Stimulated activated CD4-positive, alpha-beta T cell treated with anti-CD3 and anti-CD28 coated beads, TNF-alpha, amount 100 ng/mL, for 24 hours (primary cell): ENCODE measurements at regions not wholly inside any gene's neighbourhood (a gene's known extent, or its start where the extent isn't known, plus 50 kb on each side); places are given as distances from the start of the nearest gene placed in this dataset.

Experiments used
- DNase-seq, 3 experiments: peaks; one replicate each; pipeline ENCODE4 v3.0.0-alpha.2; 2020; ENCODE audit warnings: low read depth in 3 of 3

DNA sequence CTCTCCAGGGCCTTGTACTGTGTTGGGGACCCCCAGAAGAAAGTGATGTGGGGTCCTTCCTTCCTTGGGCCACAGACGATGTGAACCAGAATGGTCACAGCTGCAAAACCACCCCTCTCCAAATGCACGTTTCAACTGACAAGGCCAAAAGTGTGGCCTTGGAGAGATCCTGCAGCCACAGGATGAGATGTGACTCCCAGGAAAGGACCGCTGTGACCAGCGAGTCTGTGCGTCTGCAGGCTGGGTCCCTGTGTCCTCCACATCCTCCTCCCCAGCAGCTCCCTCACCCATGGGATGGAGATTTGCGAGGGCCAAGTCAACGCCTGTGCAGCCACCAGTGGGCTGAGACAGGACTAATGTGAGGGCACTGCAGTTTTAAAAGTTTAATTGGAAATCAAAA is 247.0 kb downstream of the ERMARD start:
- no peak for DNase-seq

DNA sequence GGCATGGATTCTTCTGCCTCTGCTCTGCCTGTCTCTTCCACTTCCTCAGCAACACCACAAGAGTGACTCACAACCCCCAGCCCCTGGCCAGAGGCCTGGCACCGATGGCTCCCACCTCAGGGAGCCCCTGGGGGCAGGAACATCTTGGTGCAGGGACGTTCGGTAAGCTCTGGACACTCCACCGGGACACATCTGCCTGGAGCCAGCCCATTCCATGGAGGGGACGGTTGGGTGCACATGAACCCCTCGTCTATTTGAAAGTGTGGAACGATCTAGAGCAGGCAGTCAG is 246.5 kb downstream of the ERMARD start:
- DNase-seq, result no peak

DNA sequence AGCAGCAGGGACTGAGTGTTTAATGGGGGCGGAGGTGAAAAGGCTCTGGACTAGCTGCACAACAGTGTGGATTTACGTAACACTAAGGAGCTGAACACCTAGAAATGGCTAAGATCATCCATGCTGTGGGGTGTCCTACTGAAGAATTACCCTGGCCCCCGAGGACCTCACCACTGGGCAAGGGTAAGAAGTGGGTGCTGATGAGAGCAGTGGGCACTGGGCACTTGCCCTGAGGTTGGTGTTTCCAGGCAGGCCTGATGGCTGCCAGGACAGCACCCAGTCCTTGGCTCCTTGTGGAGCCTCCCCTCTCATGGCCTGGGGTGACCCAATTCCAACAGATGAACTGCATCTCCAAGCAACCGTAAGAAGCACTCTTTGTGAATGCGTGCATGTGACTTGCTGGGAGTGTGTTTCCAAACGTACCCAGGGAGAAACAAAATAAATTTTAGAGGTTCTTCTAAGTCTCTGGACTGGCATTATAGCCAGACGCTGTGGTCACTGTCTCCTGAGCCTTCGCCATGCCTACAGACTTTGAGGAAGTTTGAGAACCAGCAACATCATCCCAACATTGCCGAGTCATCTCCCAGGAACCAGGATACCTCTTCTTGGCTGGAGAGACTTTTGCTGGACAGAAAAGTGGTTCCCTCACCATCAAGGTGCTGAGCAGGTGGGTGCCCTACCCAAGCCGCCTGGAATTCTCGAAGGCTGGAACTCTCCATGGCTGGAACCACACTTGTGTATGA is 245.9 kb downstream of the ERMARD start:
- DNase-seq, result no peak

DNA sequence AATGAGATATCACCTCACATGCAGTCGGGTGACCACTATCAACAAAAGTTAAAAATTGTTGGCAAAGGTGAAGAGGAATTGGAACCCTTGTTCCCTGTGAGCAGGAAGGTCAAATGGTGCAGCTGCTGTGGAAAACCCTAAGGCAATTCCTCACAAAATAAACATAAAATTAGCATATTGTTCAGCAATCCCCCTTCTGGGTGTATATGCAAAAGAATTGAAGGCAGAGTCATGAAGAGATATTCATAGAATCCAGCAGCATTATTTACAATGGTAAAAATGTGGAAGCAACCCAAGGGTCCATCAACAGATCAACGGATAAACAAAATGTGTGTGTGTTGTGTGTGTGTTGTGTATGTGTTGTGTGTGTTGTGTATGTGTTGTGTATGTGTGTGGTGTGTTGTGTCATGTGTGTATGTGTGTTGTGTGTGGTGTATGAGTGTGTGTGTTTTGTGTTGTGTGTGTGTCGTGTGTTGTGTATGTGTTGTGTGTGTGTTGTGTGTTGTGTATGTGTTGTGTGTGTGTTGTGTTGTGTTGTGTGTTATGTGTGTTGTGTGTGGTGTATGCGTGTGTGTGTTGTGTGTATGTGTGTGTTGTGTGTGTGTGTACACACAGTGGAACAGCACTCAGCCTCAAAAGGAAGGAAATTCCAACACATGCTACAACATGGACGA is 245.1 kb downstream of the ERMARD start:
- DNase-seq, result no peak

DNA sequence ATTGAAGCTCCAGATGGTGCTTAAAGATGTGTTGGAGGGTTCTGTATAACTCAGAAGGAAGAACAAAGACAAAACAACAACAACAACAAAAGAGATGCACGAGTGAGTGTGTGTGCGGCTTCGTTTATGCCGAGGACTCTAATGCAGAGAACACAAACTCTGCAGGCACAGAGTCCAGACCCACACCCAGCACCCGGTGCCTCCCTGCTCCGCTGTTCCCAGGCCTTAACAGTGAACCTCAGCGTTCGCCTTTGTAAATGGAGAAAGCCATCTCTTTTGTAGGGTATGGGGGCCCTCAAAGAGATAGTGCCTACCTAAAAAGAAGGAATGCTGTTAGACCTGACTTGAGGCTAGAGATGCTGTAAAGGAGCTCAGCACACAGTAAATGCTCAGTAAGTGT is 243.3 kb downstream of the ERMARD start:
- no peak for DNase-seq

GRCh38 chr6:169993861-169994481 is 242.5 kb downstream of the ERMARD start:
- DNase-seq, result no peak

GRCh38 chr6:169991913-169992312 is 240.5 kb downstream of the ERMARD start:
- no peak for DNase-seq

GRCh38 chr6:169991031-169991390 is 239.6 kb downstream of the ERMARD start:
- no peak for DNase-seq

GRCh38 chr6:169990095-169991030 is 238.9 kb downstream of the ERMARD start:
- peak; percentile 27 to 56 (median 30) for DNase-seq

DNA sequence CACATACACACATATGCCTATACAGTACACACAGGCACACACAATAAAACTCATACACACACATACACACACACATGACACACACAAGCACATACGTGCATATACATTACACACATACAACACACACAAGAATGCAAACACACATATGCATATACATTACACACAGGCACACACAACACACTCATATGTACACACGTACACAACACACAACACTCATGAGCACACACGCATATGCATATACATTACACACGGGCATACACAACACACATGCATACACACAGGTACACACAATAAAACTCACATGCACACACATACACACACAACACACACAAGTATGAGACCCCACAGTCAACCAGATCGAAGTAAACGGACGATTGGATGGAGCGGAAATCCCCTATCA is 238.2 kb downstream of the ERMARD start:
- no peak for DNase-seq

- no peak for DNase-seq
Observed at GRCh38 chr6:169988769-169989550, 237.5 kb downstream of the ERMARD start.

GRCh38 chr6:169986848-169987498 is 235.6 kb downstream of the ERMARD start:
- DNase-seq, result no peak

DNA sequence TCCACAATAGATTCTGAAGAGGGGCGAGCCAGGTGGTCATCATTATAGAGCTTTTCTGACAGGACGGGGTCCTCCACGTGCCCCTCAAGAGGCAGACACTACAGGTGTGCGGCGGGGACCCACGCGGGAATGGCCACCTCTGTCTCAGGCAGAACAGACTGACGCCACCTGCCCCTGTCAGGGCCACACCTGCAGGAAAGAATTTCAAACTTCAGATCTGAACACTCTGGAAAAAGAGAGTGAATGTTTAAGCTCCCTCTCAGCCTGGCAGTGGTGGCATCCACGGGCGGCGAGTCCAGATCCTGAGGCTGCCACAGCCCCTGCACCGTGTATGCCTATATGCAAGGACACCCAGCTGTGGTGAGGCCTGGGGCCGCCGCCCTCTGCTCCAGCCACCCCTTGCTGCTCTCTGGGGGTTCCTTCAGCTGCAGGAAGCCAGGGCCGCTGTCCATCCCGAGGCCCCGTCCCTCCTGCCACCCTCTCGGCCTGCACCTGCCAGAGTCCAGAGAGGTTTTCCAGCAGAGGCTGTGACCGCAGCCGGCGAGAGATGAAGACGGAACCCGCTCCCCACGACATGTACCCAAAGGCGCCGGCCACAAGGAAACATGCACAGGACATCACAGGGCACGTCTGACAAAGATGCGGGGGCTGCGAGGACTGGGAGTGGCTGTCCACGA is 234.9 kb downstream of the ERMARD start:
- DNase-seq, result no peak

- no peak for DNase-seq
Observed at GRCh38 chr6:169985121-169986015, 233.9 kb downstream of the ERMARD start.

GRCh38 chr6:169984181-169985120 is 233.0 kb downstream of the ERMARD start:
- DNase-seq, result no peak

- no peak for DNase-seq
Observed at GRCh38 chr6:169983651-169984050, 232.2 kb downstream of the ERMARD start.

- no peak for DNase-seq
Observed at GRCh38 chr6:169982461-169983386, 231.3 kb downstream of the ERMARD start.
